Panc1 (cell line): ENCODE measurements at regions not wholly inside any gene's neighbourhood (a gene's known extent, or its start where the extent isn't known, plus 50 kb on each side); places are given as distances from the start of the nearest gene placed in this dataset.

Source experiments
- ATAC-seq: fragments of 200-7000 bp; cut with Tn5 transposase; 2 replicates; pipeline ENCODE4 v1.9.1; 2020; ENCODE audit warnings: mild to moderate bottlenecking, moderate library complexity
- BruUV-seq: library from RNA; stranded (reverse); fragments of 400-500 nt; replicated peaks from 2 replicates; lab custom pipeline; 2021; lab: Mats Ljungman, UMichigan
- CTCF ChIA-PET: fragments of 300-600 bp; sonication (Branson Sonifier 250); formaldehyde crosslinking; loops from one replicate; lab custom pipeline; 2022; ENCODE audit warnings: antibody characterized with exemption; lab: Charles Lee
- POLR2A ChIA-PET: fragments of 300-600 bp; sonication (Branson Sonifier 250); formaldehyde crosslinking; loops from one replicate; lab custom pipeline; 2022; ENCODE audit warnings: antibody characterized with exemption; lab: Charles Lee
- DNase-seq: peaks from one replicate; pipeline ENCODE4 v3.0.0-alpha.2; 2010; ENCODE audit warnings: low read depth, low spot score
- H3K27ac ChIP-seq: 2 replicates; pipeline ENCODE4 v1.5.1; 2011; ENCODE audit warnings: mild to moderate bottlenecking, low read length, inconsistent platforms
- H3K27me3 ChIP-seq: fragments of 200-500 bp; sonication (Bioruptor generic); 2 replicates; pipeline ENCODE4 v1.6.0; 2014; ENCODE audit warnings: low read length, inconsistent platforms; ENCODE audit not compliant: control insufficient read depth, insufficient read depth
- H3K36me3 ChIP-seq: fragments of 200-500 bp; sonication (Bioruptor generic); 2 replicates; pipeline ENCODE4 v1.5.1; 2014; ENCODE audit warnings: inconsistent platforms, mild to moderate bottlenecking, low read length, moderate library complexity; ENCODE audit not compliant: control insufficient read depth, insufficient read depth
- H3K4me1 ChIP-seq: 2 replicates; pipeline ENCODE4 v1.5.1; 2011; ENCODE audit warnings: inconsistent platforms, mild to moderate bottlenecking, low read length, moderate library complexity; ENCODE audit not compliant: control insufficient read depth, insufficient read depth
- H3K4me3 ChIP-seq, 2 experiments: 2 replicates each; pipeline ENCODE4 v1.5.1; 2011 to 2012; ENCODE audit warnings: low read depth in 2 of 2, low read length in 2 of 2, mild to moderate bottlenecking in 2 of 2, inconsistent platforms in 1 of 2, moderate library complexity in 1 of 2
- H3K9me3 ChIP-seq: fragments of 200-500 bp; sonication (Bioruptor generic); 2 replicates; pipeline ENCODE4 v1.5.1; 2014; ENCODE audit warnings: low read depth, mild to moderate bottlenecking, inconsistent platforms, low read length, moderate library complexity; ENCODE audit not compliant: control insufficient read depth, insufficient read depth
- POLR2AphosphoS5 ChIP-seq: IDR thresholded peaks from 2 replicates; pipeline ENCODE4 v1.6.1; 2012; ENCODE audit warnings: mild to moderate bottlenecking, low read depth, low read length, moderate library complexity
- SIN3A ChIP-seq: IDR thresholded peaks from 2 replicates; pipeline ENCODE4 v1.6.1; 2012; ENCODE audit warnings: low read depth, mild to moderate bottlenecking, low read length, moderate library complexity, borderline replicate concordance; ENCODE audit not compliant: insufficient read depth
- TCF7L2 ChIP-seq: IDR thresholded peaks from 2 replicates; pipeline ENCODE4 v1.6.1; 2011; ENCODE audit warnings: mild to moderate bottlenecking, low read depth, low read length, inconsistent platforms
- in situ Hi-C: cut with HindIII; loops from 2 replicates; pipeline ENCODE4 v1.10.0; 2016; ENCODE audit warnings: low sequenced_read_pairs, low pct_unique_long_range_greater_than_20kb
- intact Hi-C: fragments of 100-400 bp; cut with micrococcal nuclease; formaldehyde crosslinking; loops from one replicate; pipeline ENCODE4 v1.10.0; 2022; ENCODE audit not compliant: unreplicated experiment
- TF ChIP-seq, protein P1 (sequence below): fragments of 450-650 bp; IDR thresholded peaks from 2 replicates; pipeline ENCODE4 v1.5.1; 2017; ENCODE audit warnings: mild to moderate bottlenecking
- TF ChIP-seq, protein P2 (sequence below), 2 experiments: IDR thresholded peaks; 2 replicates each; pipeline ENCODE4 v1.6.1; 2011 to 2012; ENCODE audit warnings: low read depth in 2 of 2, control low read depth in 1 of 2, low read length in 1 of 2, mild to moderate bottlenecking in 1 of 2, moderate library complexity in 1 of 2; ENCODE audit not compliant: insufficient read depth in 1 of 2

DNA sequence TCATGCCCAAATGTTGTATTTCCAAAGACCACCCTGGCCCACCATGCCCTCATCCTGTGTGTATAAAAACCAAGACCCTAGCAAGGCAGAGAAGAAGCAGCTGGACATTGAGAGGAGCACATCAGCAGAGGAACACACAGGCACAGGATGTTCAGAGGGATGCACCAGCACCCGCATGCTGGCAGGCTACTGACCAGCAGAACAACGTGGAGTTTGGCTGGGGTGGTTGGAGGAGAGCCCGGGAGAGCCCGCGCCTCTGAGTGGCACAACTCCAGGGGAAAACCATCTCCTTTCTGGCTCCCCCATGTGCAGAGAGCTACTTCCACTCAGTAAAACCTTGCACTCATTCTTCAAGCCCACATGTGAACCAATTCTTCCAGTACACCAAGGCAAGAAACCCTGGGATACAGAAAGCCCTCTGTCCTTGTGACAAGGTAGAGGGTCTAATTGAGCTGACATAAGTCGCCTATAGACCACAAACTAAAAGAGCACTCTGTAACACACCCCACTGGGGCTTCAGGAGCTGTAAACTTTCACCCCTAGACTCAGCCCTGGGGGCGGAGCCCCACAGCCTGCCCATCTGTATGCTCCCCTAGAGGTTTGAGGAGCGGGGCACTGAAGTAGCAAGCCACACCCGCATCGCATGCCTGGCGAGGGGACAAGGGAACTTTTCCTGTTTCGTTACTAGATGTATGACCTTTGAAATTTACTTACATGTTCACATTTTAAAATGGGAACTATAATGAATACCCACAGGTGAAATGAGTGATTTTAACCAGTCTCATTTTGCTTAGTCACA, 831.5 kb upstream of the CITED2 start:
- BruUV-seq: no TSS peak
- Histone ChIP-seq H3K36me3 (no peaks in the 10 kb centered on the region), H3K9me3 (no peaks in the 10 kb centered on the region), H3K27me3 (no peaks in the 10 kb centered on the region), H3K27ac (no peak overlapping the region; the same call in 1 of the 2 replicates), H3K4me3 (no peak overlapping the region), H3K4me1 (no peaks in the 10 kb centered on the region)
- TF ChIP-seq, protein P1, sequence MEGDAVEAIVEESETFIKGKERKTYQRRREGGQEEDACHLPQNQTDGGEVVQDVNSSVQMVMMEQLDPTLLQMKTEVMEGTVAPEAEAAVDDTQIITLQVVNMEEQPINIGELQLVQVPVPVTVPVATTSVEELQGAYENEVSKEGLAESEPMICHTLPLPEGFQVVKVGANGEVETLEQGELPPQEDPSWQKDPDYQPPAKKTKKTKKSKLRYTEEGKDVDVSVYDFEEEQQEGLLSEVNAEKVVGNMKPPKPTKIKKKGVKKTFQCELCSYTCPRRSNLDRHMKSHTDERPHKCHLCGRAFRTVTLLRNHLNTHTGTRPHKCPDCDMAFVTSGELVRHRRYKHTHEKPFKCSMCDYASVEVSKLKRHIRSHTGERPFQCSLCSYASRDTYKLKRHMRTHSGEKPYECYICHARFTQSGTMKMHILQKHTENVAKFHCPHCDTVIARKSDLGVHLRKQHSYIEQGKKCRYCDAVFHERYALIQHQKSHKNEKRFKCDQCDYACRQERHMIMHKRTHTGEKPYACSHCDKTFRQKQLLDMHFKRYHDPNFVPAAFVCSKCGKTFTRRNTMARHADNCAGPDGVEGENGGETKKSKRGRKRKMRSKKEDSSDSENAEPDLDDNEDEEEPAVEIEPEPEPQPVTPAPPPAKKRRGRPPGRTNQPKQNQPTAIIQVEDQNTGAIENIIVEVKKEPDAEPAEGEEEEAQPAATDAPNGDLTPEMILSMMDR: no peak
- TF ChIP-seq, protein P2, sequence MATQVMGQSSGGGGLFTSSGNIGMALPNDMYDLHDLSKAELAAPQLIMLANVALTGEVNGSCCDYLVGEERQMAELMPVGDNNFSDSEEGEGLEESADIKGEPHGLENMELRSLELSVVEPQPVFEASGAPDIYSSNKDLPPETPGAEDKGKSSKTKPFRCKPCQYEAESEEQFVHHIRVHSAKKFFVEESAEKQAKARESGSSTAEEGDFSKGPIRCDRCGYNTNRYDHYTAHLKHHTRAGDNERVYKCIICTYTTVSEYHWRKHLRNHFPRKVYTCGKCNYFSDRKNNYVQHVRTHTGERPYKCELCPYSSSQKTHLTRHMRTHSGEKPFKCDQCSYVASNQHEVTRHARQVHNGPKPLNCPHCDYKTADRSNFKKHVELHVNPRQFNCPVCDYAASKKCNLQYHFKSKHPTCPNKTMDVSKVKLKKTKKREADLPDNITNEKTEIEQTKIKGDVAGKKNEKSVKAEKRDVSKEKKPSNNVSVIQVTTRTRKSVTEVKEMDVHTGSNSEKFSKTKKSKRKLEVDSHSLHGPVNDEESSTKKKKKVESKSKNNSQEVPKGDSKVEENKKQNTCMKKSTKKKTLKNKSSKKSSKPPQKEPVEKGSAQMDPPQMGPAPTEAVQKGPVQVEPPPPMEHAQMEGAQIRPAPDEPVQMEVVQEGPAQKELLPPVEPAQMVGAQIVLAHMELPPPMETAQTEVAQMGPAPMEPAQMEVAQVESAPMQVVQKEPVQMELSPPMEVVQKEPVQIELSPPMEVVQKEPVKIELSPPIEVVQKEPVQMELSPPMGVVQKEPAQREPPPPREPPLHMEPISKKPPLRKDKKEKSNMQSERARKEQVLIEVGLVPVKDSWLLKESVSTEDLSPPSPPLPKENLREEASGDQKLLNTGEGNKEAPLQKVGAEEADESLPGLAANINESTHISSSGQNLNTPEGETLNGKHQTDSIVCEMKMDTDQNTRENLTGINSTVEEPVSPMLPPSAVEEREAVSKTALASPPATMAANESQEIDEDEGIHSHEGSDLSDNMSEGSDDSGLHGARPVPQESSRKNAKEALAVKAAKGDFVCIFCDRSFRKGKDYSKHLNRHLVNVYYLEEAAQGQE (IDR thresholded peaks at IDR 0.05; ENCODE audit: insufficient read depth in 1 of 2, low read depth in 2 of 2, low read length in 1 of 2): no peak
- TF ChIP-seq TCF7L2 (no peak), SIN3A (no peak), POLR2AphosphoS5 (no peak)
- ChIA-PET POLR2A (no interaction called here), CTCF (no interaction called here)
- intact Hi-C loops (no loop called here), in situ Hi-C loops (no loop called here)
- ATAC-seq (no peak), DNase-seq (no peak)

DNA sequence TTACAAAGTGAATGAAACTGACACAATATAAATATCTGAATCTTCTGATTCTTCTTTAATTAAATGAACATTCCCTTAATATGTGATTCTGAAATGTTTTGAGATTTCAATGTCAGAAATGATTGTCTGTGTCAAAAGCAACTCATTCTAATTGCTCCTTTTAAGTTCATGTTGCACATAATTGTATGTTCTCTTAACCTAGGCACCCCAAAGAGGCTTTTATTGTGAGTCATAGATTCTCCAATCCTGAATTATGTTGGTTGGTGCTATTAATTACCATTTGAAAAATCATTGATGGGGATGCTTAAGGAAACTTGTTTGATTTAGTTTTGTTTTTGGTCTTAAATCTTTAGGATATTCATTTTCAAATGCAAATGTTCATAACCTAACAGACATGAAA, 829.7 kb upstream of the CITED2 start:
- DNase-seq (no peak), ATAC-seq (no peak)
- Histone ChIP-seq H3K27ac (no peak overlapping the region; the same call in 1 of the 2 replicates), H3K27me3 (no peaks in the 10 kb centered on the region), H3K4me3 (no peak overlapping the region), H3K9me3 (no peaks in the 10 kb centered on the region), H3K4me1 (no peaks in the 10 kb centered on the region), H3K36me3 (no peaks in the 10 kb centered on the region)
- in situ Hi-C loops: no loop called here
- ChIA-PET POLR2A (no interaction called here), CTCF (no interaction called here)
- TF ChIP-seq POLR2AphosphoS5 (no peak), TCF7L2 (no peak), SIN3A (no peak)
- TF ChIP-seq, protein P1: no peak
- BruUV-seq: no TSS peak
- intact Hi-C loops: no loop called here
